ENCODE measurements at regions not wholly inside any gene's neighbourhood (a gene's known extent, or its start where the extent isn't known, plus 50 kb on each side); places are given as distances from the start of the nearest gene placed in this dataset.

- no peak for DNase-seq (ENCODE audit: extremely low read depth, low read depth)
- TF ChIP-seq, protein P1, sequence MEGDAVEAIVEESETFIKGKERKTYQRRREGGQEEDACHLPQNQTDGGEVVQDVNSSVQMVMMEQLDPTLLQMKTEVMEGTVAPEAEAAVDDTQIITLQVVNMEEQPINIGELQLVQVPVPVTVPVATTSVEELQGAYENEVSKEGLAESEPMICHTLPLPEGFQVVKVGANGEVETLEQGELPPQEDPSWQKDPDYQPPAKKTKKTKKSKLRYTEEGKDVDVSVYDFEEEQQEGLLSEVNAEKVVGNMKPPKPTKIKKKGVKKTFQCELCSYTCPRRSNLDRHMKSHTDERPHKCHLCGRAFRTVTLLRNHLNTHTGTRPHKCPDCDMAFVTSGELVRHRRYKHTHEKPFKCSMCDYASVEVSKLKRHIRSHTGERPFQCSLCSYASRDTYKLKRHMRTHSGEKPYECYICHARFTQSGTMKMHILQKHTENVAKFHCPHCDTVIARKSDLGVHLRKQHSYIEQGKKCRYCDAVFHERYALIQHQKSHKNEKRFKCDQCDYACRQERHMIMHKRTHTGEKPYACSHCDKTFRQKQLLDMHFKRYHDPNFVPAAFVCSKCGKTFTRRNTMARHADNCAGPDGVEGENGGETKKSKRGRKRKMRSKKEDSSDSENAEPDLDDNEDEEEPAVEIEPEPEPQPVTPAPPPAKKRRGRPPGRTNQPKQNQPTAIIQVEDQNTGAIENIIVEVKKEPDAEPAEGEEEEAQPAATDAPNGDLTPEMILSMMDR (IDR thresholded peaks at IDR 0.05; ENCODE audit: low read depth, low read length, missing control alignments) = no peak
- no peak overlapping the region for H3K4me3 ChIP-seq (replicated peaks; ENCODE audit: low read depth, low read length)
Observed at GRCh38 chrX:9345957-9346356, 118.9 kb upstream of the TBL1X start.

GRCh38 chrX:9349572-9350494 lies 115.0 kb upstream of the TBL1X start:
- TF ChIP-seq, protein P1 (IDR thresholded peaks at IDR 0.05; ENCODE audit: low read depth, low read length, missing control alignments) = no peak
- DNase-seq (ENCODE audit: extremely low read depth, low read depth) = no peak

GRCh38 chrX:9351126-9351525 lies 113.7 kb upstream of the TBL1X start:
- DNase-seq (ENCODE audit: extremely low read depth, low read depth) = no peak
- TF ChIP-seq, protein P1 (IDR thresholded peaks at IDR 0.05; ENCODE audit: low read depth, low read length, missing control alignments) = no peak
- no peak overlapping the region for H3K4me3 ChIP-seq (replicated peaks; ENCODE audit: low read depth, low read length)

More at GRCh38 chrX:9349572-9350494, 115.0 kb upstream of the TBL1X start:
- no peak overlapping the region for H3K4me3 ChIP-seq (replicated peaks; ENCODE audit: low read depth, low read length)

DNA sequence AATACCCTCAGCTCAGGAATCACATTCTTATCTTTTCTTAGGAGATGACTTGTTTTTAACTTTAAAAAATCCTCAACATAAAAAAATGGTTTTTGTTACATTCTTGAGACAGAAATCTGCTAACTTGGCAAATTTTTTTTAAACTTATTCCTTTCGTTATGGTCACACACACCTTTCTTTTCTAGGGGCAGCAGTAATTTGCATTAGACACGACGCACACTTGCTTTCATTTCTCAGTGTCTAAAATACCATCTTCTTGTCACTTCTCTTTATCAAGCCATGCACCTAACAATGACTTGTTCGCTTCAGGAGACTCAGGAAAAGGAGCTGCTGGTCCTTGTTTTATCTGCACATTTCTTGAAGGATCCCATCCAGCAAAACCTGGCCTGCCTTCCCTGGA lies 112.6 kb upstream of the TBL1X start:
- no peak overlapping the region for H3K4me3 ChIP-seq (replicated peaks; ENCODE audit: low read depth, low read length)
- TF ChIP-seq, protein P1 (IDR thresholded peaks at IDR 0.05; ENCODE audit: low read depth, low read length, missing control alignments) = no peak
- DNase-seq (ENCODE audit: extremely low read depth, low read depth) = no peak

- no peak for DNase-seq (ENCODE audit: extremely low read depth, low read depth)
- no peak overlapping the region for H3K4me3 ChIP-seq (replicated peaks; ENCODE audit: low read depth, low read length)
- TF ChIP-seq, protein P1 (IDR thresholded peaks at IDR 0.05; ENCODE audit: low read depth, low read length, missing control alignments) = no peak
Observed at GRCh38 chrX:9352694-9353411, 112.0 kb upstream of the TBL1X start.

DNA sequence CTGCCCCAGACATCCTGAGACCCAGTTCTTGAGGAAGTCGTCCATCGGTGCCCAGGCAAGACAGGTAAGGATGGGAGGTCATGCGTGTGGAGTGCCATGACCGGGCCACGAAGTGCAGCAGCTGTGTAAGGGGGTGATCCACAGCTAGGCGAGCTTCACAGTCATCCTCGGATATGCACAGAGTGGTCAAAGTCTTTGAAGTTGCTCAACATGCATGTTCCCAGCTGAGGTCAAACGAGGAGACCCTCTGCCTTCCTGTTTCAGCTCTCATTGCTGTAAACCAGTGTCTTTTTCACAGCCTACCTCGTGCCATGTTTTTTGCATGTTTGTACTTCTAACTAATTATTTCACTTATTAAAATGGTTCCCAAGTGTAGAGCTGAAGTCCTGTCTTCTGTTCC lies 109.9 kb upstream of the TBL1X start:
- no peak overlapping the region for H3K4me3 ChIP-seq (replicated peaks; ENCODE audit: low read depth, low read length)
- TF ChIP-seq, protein P1 (IDR thresholded peaks at IDR 0.05; ENCODE audit: low read depth, low read length, missing control alignments) = no peak
- DNase-seq (ENCODE audit: extremely low read depth, low read depth) = no peak
